NCI-H524 treated with DMSO at 0.1 percent for 48 hours (cell line): ENCODE measurements at regions not wholly inside any gene's neighbourhood (a gene's known extent, or its start where the extent isn't known, plus 50 kb on each side); places are given as distances from the start of the nearest gene placed in this dataset.
"Not testable (repeated sequence)": the region's sequence is repeated elsewhere in the genome, so short reads cannot be mapped to it uniquely, and the experiment has no call there.

Source experiments
- DNase-seq: peaks from one replicate; lab custom pipeline; 2025; lab: John Stamatoyannopoulos, UW

GRCh38 chr7:25597946-25598345 lies 369.7 kb upstream of the NPVF start:
- no peak for DNase-seq

GRCh38 chr7:25598765-25599164 lies 370.5 kb upstream of the NPVF start:
- DNase-seq = peak; percentile 39

- no peak for DNase-seq
Measured at GRCh38 chr7:25600262-25600920, 372.1 kb upstream of the NPVF start.

- not testable (repeated sequence) for DNase-seq
Measured at GRCh38 chr7:25602730-25603426, 374.6 kb upstream of the NPVF start.

- not testable (repeated sequence) for DNase-seq
Measured at GRCh38 chr7:25603427-25603740, 375.1 kb upstream of the NPVF start.

GRCh38 chr7:25611196-25611595 lies 382.9 kb upstream of the NPVF start:
- DNase-seq = no peak

GRCh38 chr7:25613912-25614311 lies 385.6 kb upstream of the NPVF start:
- DNase-seq = no peak

GRCh38 chr7:25614415-25614814 lies 386.1 kb upstream of the NPVF start:
- no peak for DNase-seq

GRCh38 chr7:25615003-25615402 lies 386.7 kb upstream of the NPVF start:
- no peak for DNase-seq

- DNase-seq = no peak
Measured at GRCh38 chr7:25615593-25615992, 387.3 kb upstream of the NPVF start.

GRCh38 chr7:25617214-25617613 lies 388.9 kb upstream of the NPVF start:
- no peak for DNase-seq

- DNase-seq = no peak
Measured at GRCh38 chr7:25617673-25618072, 389.4 kb upstream of the NPVF start.

- no peak for DNase-seq
Measured at GRCh38 chr7:25619381-25619780, 391.1 kb upstream of the NPVF start.

- DNase-seq = peak; percentile 67
Measured at GRCh38 chr7:25619963-25620799, 391.9 kb upstream of the NPVF start.

GRCh38 chr7:25621993-25622392 lies 393.7 kb upstream of the NPVF start:
- no peak for DNase-seq

- DNase-seq = no peak
Measured at GRCh38 chr7:25622695-25623094, 394.4 kb upstream of the NPVF start.

GRCh38 chr7:25624051-25624450 lies 395.8 kb upstream of the NPVF start:
- no peak for DNase-seq

GRCh38 chr7:25624833-25625232 lies 396.5 kb upstream of the NPVF start:
- DNase-seq = no peak

GRCh38 chr7:25625306-25625992 lies 397.2 kb upstream of the NPVF start:
- no peak for DNase-seq

GRCh38 chr7:25626451-25627131 lies 398.3 kb upstream of the NPVF start:
- DNase-seq = no peak

GRCh38 chr7:25628446-25628845 lies 400.2 kb upstream of the NPVF start:
- no peak for DNase-seq

GRCh38 chr7:25632616-25633015 lies 404.3 kb upstream of the NPVF start:
- no peak for DNase-seq
